ENCODE measurements at regions not wholly inside any gene's neighbourhood (a gene's known extent, or its start where the extent isn't known, plus 50 kb on each side); places are given as distances from the start of the nearest gene placed in this dataset.

GRCh38 chr3:5270666-5271371 lies 83.3 kb downstream of the EDEM1 start:
- no peak for DNase-seq

GRCh38 chr3:5271372-5271683 lies 83.8 kb downstream of the EDEM1 start:
- DNase-seq = no peak

DNA sequence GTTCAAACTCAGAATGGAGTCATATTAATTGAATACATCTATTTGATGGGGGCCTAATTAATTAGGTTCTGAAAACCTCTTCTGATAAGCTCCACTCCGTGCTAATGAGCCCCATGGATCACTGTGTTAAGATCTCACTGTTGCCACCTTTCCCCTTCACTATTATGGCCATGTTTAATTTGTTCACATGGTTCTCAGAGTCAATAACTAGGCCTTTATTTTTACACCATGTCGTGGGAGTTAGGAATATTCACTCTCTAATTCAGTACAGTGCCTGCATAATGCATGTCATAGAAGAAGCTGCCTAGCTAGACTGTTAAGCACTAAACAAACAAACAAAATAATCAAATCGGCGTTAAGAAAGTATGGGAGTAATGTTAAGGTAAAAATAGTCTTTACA lies 84.9 kb downstream of the EDEM1 start:
- DNase-seq = no peak

- DNase-seq = no peak
These were observed 86.6 kb downstream of the EDEM1 start for GRCh38 chr3:5274091-5274490.

GRCh38 chr3:5275529-5275928 lies 88.0 kb downstream of the EDEM1 start:
- DNase-seq = no peak

GRCh38 chr3:5276934-5277333 lies 89.4 kb downstream of the EDEM1 start:
- DNase-seq = no peak

- no peak for DNase-seq
These were observed 90.2 kb downstream of the EDEM1 start for GRCh38 chr3:5277612-5278236.

GRCh38 chr3:5278666-5279065 lies 91.2 kb downstream of the EDEM1 start:
- no peak for DNase-seq

DNA sequence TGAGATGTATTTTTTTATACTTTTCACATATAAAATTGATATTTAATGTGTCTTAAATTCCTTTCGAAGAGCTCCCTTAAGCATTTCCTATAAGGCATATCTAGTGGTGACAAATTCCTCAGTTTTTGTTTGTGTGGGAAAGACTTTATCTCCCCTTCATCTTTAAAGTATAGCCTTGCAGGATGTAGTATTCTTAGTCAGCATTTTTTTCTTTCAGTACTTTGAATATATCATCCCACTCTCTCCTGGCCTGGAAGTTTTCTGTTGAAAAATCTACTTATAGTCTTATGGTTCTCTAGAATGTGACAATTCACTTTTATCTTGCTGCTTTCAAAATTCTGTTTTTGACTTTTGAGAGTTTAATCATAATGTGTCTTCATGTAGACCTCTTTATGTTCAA lies 95.2 kb downstream of the EDEM1 start:
- DNase-seq = no peak

DNA sequence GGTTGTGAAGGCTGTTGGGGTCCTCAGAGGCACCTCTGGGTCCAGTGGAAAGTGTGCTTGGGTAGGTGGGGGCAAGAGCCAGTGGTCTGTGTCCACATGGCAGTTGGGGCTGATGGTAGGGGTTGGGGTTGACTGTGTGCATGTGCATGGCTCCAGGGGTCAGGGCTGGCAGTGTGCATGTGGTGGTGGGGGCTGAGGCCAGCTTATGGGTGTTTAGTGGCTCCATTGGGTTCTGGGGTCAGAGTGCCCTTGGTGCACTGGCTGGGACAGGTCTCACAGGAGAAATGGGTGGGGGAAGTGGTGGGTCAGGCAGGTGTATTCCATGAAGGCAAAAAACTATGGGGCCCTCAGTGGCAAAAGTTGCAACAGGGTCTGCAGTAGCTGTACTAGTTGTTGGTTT lies 97.9 kb downstream of the EDEM1 start:
- no peak for DNase-seq

DNA sequence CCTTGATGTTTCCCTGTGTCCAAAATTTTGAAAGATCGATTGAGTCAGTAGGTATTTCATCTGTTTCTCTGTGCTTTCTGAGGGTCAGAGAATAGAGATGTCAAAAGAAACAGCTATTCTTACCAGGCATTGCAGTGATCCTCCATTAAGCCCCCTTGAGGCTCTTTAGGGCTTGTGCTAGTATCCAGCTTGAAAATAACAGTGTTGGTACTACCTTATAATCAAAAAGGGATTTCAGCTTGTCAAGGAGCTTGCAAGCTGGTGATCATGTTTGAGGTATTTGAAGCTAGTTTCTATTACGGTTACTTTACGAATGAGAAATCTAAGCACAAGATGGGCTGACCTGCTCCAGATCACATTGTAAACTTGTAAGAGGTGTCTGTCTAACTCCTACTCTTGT lies 103.4 kb downstream of the EDEM1 start:
- no peak for DNase-seq

GRCh38 chr3:5292512-5292911 lies 105.0 kb downstream of the EDEM1 start:
- DNase-seq = no peak

DNA sequence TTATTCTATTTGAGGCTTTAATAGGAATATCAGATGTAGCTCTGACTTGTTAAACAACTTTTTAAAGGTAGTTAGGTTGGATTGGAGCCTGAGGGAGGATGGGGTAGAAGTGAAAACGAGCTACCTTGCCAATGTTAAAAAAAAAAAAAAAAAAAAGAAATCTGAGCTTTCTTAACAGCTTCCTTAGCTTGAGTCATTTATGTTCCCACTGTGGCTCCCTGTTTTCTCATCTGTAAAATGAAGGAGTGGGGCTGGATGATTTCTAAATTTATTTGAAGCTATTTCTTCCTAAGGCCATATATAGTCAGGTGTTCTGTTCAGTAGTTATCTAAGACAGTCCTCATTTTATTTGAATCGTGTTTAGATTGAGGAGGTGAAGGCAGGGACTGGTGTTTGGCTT lies 105.7 kb downstream of the EDEM1 start:
- DNase-seq = no peak

- DNase-seq = no peak
These were observed 106.8 kb downstream of the EDEM1 start for GRCh38 chr3:5294356-5294755.

DNA sequence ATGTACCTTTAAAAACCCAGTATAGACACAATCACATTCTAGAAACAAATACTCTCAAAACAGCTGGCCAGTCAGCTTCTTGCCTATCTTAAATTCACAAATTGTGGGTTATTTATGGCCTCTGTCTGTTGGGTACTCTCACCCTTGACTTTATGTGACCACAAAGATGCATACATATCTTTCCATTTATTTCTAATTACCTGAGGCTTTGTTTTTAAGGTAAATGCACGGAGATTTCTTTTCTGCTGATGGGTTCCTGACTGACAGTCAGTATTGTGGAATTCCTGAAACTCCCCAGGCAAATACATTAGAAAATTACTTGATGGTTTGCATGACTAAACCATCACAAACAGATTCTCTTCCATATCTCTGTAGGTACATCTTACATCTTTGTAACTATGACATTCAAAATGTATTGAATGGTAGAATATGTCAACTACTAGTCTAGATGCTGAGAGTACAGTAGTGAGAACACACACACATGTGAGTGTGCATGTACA lies 107.7 kb downstream of the EDEM1 start:
- no peak for DNase-seq

DNA sequence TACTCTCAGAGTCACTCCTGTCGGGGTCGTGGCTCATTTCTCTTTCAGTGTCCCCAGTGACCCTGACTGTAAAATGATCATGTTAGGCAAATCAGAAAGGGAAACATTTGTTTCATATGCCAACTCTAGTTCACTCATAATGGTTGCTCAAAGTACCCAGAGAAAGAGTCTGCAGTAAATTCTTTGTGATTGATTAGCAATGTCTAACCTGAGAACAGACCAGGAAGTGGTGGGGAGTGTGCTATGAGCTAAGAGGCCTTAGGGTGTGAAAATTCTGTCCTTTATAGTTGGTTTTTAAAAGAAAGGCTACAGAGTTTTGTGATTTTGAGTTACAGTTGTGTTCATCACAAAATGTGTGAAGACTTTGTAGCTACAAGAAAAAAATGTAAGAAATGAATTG lies 108.9 kb downstream of the EDEM1 start:
- no peak for DNase-seq

GRCh38 chr3:5297895-5298294 lies 110.4 kb downstream of the EDEM1 start:
- DNase-seq = no peak

DNA sequence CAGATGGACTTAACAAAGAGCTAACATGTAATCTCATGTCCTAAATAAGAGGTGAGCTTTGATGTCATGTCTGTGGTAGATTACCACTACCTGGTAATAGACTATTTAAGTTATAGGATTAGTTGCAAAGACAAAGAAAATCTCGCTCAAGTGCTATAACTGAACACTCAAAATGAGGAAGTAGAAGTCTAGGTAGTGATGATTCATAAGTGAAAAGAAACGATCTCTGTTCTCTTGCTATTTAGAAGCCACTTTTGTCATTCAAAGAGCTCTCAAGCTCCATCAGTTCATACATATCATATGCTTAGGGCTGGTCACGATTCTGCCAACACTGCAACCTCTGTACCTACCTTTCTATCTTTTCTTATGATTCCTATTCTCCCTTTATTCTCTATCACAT lies 110.9 kb downstream of the EDEM1 start:
- DNase-seq = no peak

DNA sequence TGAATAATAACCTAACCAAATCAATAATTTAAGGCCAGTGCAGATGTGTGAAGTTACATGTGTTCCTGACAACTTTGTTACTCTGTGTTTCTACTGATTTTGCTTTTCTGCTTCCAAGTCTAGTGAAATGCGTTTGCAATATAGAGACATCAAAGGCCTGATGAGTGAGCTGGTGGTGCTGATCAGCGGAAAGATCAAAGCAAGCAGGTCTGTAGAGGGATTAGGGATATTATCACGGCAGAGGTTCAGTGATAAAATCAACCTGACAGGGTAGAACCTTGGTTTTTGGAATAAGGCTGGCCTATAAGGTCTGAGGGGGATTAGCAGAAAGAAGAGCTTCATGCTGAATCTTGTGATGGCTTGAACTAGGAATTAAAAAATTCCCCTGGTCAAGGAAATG lies 111.7 kb downstream of the EDEM1 start:
- DNase-seq = no peak

- no peak for DNase-seq
These were observed 113.1 kb downstream of the EDEM1 start for GRCh38 chr3:5300638-5301037.

DNA sequence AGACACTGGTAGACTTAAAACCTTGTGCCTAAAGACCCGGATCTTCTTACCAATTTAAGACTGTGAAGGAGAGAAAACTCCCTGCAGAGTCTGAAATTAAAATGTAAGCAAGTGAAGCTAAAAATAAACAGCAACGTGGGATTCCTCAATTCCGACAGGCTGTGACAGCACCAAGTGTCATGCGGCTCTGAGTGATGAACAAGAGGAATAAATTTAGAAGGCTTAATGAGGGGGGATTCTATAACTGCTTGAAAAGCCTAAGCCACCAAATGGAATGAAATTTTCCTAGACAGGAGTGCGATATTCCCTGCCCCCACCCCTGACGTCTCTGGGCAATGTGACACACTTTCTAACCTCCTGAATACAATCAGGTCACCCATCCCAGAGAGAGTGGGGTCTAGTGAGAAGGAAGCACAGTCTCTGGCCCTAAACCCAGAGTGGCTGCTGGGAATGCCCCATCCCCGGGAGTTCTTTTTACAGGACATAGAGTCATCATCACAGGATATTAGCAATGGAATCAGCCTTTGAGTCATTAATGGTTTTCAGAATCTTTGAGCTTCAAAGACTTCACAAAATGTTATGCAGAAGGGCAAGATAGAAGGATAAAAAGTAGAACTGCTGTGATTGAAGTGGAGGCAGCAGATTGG lies 114.3 kb downstream of the EDEM1 start:
- DNase-seq = no peak

DNA sequence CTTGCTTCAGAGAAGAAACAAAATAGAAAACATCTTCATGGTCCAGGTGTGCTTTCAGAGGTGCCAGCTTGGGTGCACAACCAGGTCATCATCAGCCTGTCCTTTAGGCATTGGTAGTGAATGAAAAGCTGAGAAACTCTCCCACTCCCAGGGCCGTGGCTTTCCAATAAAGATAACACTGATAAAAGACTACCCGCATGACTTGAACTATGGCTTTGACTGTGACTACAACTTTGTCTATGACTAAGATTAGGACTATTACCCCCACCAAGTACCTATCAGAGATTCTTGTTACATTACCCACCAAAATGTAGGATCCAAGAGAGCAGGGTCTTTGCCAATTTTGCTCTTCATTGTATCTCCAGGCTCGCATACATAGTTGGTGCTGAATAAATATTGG lies 115.2 kb downstream of the EDEM1 start:
- no peak for DNase-seq

DNA sequence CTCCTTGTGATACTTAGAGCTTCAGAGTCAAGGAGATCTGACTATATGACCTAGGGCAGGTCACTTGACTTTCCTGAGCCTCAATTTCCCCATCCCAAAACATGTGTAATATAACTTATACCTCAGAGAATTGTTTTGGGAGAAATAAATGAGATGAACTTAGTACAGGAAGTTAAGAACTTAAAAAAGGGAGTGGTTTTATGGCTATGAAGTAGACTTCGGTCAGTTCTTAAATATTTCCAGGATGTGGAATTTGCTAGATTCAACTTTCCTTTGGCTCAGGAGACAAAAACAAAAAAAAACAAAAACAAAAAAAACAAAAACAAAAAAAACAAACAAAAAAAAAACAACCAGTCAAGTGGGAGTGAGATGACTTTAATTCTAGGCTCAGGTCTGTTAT lies 116.7 kb downstream of the EDEM1 start:
- DNase-seq = no peak

Measured in COR-L47 (cell line).